Inflammatory macrophage treated with lipopolysaccharide for 1 hour (primary cell): ENCODE measurements at regions not wholly inside any gene's neighbourhood (a gene's known extent, or its start where the extent isn't known, plus 50 kb on each side); places are given as distances from the start of the nearest gene placed in this dataset.
"Not testable (repeated sequence)": the region's sequence is repeated elsewhere in the genome, so short reads cannot be mapped to it uniquely, and the experiment has no call there.

Source experiments
- DNase-seq, 2 donors: peaks; one replicate each; pipeline ENCODE4 v3.0.0-alpha.2; 2020 to 2022

- not testable (repeated sequence) for DNase-seq
These were observed 60.3 kb upstream of the NMU start for GRCh38 chr4:55696424-55696823.

DNA sequence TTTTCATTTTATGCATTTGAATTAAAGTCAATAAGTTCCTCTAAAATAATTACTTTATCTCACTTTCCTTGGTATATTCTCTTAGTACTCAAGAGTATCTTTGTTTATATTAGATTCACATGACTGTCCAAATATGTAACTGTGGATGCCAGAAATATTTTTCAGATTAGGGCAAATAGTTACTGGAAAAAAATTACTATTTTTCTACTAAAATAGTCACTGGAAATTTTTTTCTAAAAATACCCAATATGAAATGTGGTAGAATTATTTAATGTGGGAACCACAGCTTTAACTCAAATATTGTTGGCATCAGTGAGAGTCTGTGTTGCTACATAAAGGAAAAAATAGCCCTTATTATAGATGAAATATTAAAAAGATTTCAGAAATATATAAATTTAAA lies 70.4 kb upstream of the NMU start:
- DNase-seq, result no peak

DNA sequence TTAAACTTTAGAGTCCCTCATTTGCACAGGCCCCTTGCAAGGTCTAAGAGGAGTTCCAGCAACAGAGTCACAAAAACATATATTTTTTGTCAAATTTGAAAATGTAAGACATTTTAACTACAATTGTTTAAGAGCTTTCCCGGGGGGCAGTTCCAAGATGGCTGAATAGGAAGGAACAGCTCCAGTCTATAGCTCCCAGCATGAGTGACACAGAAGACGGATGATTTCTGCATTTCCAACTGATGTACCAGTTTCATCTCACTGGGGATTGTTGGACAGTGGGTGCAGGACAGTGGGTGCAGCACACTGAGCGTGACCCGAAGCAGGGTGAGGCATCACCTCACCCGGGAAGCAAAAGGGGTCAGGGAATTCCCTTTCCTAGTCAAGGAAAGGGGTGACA lies 71.4 kb upstream of the NMU start:
- DNase-seq, result no peak

GRCh38 chr4:55707991-55708390 lies 71.9 kb upstream of the NMU start:
- not testable (repeated sequence) for DNase-seq

GRCh38 chr4:55712835-55713234 lies 76.7 kb upstream of the NMU start:
- not testable (repeated sequence) for DNase-seq

GRCh38 chr4:55721651-55722050 lies 85.6 kb upstream of the NMU start:
- DNase-seq, result no peak

- DNase-seq, result no peak
These were observed 86.0 kb upstream of the NMU start for GRCh38 chr4:55722132-55722531.

- DNase-seq, result no peak
These were observed 87.3 kb upstream of the NMU start for GRCh38 chr4:55723403-55723802.

- DNase-seq, result no peak
These were observed 89.0 kb upstream of the NMU start for GRCh38 chr4:55725057-55725456.

DNA sequence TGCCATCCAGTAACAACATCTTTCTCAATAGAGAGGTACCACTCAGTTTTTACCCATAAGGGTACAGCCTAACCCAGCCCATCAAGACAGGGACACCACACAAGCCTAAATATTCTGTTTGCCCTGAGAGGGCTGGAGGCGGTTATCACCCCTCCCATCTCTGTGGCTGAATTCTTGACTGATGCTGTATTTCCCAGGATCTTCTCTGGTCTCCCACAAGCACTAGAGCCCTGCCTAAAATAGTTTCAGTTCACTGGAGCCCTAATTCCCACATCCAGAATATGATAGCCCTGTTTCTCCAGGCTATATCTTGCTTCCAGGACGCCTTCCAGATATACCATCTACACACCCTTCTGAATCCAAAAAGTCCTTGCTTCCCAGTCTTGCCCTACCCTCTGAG lies 91.6 kb upstream of the NMU start:
- no peak for DNase-seq

DNA sequence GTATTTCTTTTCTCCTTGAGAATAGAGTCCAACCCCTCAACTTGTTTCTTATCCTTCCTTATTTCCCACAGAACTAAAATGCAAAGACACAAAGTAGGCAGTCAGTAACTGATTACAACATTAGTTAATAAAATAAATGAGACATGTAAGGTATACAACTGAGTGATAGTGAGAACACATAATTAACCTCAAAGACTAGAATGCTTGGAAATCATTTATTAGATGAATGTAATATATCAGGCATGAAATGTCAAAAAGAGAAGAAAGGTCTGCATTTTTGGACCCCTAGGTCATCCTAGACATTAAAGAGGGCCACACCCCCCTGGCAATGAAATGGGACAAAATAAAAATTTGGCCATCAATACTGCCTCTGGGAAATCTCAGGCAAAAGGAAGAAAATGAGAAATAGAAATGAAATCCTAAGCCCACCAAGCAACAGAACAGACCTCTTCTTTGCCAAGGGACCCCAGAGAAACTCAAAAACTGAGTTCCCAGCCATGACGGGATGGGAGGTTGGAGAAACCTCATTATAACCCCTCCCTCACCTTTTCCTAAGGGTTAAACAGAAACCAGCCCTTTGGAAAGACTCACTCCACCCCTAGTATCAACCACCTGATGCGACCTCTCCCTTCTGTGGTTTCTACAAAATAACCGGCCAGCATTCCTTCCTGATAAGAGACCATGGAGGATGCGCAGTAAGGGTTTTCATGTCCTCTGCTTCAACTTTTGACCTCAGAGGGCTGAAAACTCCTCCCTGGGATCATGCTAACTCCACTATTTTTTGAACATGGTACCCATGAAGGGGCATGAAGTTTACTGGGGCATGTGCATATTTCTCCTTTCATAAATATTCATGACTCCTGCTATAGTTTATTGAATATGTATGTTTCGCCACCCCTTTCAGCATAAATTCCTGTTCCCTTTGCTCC lies 90.0 kb upstream of the EXOC1L start:
- DNase-seq, result no peak

- DNase-seq, result no peak
These were observed 89.2 kb upstream of the EXOC1L start for GRCh38 chr4:55730280-55730931.

GRCh38 chr4:55731959-55732358 lies 87.6 kb upstream of the EXOC1L start:
- no peak for DNase-seq

- no peak for DNase-seq
These were observed 86.7 kb upstream of the EXOC1L start for GRCh38 chr4:55732864-55733263.

- DNase-seq, result no peak
These were observed 85.7 kb upstream of the EXOC1L start for GRCh38 chr4:55733932-55734331.

DNA sequence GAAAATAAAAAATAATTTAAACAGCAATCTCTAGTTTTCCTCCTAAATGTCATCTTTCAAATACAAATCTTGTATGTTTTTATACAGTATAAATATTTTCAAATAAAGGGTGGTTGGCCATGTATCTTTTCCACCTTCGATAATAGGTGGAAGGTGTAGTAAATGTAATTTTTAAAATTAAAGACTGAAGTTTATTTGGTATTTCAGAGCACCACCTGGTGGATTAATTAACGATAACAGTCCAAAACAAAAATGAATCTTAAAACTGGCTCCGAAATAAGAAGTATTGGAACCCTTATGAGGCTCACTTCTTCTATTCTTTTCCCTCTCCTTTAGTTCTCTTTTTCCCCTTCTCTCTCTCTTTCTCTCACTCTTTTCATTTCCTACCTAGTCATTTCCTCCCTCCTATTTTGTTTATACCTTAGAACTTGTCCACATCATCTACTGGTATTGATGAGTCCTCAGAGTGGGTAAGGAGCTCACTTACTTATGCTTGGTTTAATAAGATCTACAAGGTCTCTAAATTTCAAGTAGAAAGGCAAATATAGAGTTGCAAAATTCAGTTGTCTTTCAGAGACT lies 82.9 kb upstream of the EXOC1L start:
- DNase-seq, result peak in 1 of 2 donors; percentile 21

DNA sequence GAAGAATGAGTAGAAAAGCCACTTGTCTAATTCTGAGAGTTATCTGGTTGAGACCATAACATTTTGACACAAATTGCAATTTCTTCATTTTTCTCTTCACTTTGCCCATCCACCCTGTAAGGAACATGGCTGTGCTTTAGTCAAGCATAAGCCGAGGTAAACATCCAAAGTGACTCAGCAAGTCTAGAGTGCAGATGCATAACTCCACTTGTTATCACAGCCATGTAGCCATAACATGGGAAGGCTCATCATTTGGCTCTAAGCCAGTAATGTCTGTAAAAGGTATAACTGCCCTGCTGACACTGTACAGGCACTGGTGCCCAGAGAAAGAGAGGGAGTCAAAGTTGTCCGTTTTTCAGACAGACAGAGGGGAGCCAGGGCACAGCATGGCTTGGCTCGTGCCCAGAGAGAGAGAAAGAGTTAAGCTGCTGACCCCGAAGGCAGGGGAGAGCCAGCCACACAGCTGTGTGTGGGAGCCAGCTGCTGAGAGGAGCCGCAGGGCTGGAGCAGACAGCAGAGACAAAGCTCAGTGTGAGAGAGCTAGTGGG lies 76.9 kb upstream of the EXOC1L start:
- no peak for DNase-seq

- no peak for DNase-seq
These were observed 75.2 kb upstream of the EXOC1L start for GRCh38 chr4:55744369-55744768.

- DNase-seq, result no peak
These were observed 74.6 kb upstream of the EXOC1L start for GRCh38 chr4:55745014-55745413.

DNA sequence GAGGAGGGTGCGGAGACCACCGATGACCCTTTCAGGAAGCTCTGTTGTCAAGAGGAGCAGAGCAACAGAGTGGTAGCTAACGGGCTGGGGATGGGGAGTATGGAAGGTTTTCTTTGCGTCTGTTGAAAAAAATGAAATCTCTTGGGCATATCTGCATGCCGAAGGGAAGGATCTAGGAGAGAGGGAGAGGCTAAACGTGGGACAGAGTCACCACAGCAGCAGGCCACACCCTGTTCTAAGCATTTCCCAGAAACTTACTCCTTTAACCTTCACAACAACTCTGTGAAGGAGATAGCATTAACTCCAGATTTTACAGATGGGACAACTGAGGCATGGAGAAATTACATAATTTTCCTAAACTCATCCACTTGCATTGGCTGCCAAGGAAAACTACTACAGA lies 71.8 kb upstream of the EXOC1L start:
- no peak for DNase-seq

- DNase-seq, result no peak
These were observed 69.9 kb upstream of the EXOC1L start for GRCh38 chr4:55749666-55750065.

GRCh38 chr4:55752810-55753209 lies 66.8 kb upstream of the EXOC1L start:
- no peak for DNase-seq

DNA sequence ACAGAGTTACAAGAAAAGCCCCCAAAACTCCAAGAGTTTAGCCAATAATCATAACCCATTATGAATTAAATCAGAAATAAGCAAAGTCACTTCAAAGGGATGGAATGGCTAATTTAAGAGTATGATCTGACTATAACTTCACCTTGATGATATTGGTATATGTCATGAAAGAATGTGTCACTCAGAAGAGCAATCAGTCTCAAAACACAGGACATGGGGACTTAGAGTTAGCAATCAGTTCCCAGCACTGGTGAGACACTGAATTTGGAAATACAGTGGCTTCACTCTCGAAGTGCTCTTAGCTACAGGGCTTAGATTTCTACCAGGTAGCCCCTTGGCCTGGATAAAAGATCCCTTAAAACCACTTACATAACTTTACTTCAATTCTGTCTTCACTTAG lies 65.7 kb upstream of the EXOC1L start:
- DNase-seq, result no peak
